GM19324 (cell line): ENCODE measurements at regions not wholly inside any gene's neighbourhood (a gene's known extent, or its start where the extent isn't known, plus 50 kb on each side); places are given as distances from the start of the nearest gene placed in this dataset.

Source experiments
- ATAC-seq: cut with Tn5 transposase; IDR thresholded peaks from one replicate; pipeline ENCODE4 v1.9.1; 2021; ENCODE audit warnings: mild to moderate bottlenecking, moderate library complexity; ENCODE audit not compliant: unreplicated experiment, low FRiP score

DNA sequence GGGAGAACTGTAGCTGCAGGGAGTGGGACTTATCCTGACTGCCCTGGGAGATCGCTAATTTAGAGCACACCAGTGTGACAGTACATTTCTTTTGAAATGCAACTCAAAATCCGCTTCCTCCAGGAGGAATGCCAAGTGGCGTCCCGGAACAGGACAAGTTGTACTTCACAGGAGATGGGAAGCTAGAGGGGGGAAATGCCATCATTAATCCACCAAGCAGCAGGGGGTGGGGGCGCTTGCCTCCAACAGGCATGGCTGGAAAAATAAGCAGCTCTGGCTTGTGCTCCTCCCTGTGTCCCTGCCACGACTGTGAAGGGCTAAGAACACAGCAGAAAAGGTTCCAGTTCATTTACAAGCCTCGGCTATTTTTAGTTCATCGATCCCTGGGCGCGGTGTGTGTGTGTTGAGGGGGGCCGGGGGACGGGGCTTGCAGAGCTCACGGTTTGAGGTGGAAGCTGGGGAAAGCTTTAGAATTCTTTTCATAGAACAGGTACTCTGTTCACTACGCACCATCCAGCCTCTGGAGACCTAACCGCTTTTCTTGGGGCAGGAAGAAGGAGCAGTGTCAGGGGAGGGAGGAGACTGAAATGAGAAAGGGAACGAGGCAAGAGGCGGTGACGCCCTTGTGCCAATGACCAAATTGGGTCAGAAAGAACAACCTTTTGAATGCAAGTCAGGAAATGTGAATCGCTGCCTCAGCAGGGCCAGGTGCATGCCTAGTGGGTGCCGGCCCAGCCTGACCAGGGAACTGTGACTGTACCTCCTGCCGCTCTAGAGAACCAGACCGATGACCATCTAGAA lies 51.8 kb upstream of the DGKG start:
- peak; percentile 49 for ATAC-seq

DNA sequence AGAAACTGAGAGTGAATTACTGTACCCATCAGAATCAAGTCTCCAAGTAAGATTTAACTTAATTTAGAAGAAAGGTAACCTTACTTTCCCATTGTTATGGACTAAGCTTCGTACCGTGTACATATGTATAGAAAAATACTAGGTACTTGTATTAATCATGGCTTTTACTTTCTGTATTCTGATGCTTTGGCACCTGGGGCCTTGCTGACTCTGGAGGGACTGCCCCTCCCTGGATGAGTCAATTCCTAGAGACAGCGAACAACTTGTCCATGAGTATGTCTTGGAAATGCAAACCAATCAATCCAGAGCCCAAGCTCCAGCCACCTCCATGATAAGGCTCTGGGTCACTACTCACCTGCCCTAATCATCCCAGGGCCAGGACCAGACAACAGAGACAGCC lies 50.0 kb upstream of the DGKG start:
- no peak for ATAC-seq
